ENCODE measurements at regions not wholly inside any gene's neighbourhood (a gene's known extent, or its start where the extent isn't known, plus 50 kb on each side); places are given as distances from the start of the nearest gene placed in this dataset.

DNA sequence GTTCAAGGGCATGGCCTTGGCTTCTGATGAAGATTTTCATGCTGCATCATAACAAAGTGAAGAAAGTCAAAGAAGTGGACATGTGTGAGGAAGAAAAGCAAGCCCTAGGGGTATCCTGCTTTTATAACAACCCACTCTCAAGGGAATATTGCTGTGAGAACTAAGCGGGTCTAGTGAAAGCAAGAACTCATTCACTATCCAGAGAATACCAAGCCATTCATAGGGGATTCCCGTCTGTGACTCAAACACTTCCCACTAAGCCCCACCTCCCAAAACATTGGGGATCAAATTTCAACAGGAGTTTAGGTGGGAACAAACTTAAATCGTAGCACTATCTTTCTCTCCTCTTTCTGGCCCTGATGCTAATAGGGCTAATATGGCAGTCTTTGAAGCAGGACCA, 98.5 kb upstream of the CTTNBP2NL start:
- 0 to 96% (median 71%) methylated on average over 1 to 3 of the region's 3 CpGs; no CpG with 5 or more reads in 1 of the 10 experiments for WGBS, 10 experiments
- peak in 3 of 8 experiments; percentile 31 to 54 (median 32) for ATAC-seq (replicated peaks in 6 of 8)

DNA sequence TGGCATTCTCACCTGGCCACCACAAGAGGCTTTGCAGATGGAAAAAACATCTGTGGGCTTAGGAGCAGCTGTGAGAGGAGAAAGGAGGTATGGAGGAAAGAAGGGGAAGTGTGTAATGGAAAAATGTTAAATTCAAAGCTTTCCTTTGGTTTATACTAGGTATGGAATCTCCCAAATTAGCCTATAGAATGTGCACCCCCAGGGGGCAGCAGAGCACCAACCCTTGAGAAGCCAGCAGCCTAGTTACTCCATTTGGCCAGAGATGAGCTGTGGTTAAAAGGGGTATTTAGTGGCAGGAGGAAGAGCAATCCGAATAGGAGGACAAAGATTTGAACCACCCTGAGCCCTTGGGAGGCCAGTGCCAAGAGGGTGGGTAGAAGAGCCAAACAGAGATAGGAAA, 97.5 kb upstream of the CTTNBP2NL start:
- ATAC-seq (replicated peaks in 6 of 8), result peak in 3 of 8 experiments; percentile 62 to 70 (median 68)
- H3K4me3 ChIP-seq, result no peak overlapping the region
- H3K27ac ChIP-seq, result no peak overlapping the region
- WGBS, 10 experiments, result 0 to 40% (median 0%) methylated on average over 1 of the region's 1 CpG; no CpG with 5 or more reads in 4 of the 10 experiments
- no peaks in the 10 kb centered on the region for H3K4me1 ChIP-seq (replicated peaks in 1 of 2)
- in situ Hi-C loops (cut with MboI; ENCODE audit: low pct_unique_long_range_greater_than_20kb in 2 of 9, low sequenced_read_pairs in 9 of 9, unreplicated experiment in 9 of 9), result no loop called here

More for the DNA sequence above, 98.5 kb upstream of the CTTNBP2NL start:
- in situ Hi-C loops (cut with MboI; ENCODE audit: low pct_unique_long_range_greater_than_20kb in 2 of 9, low sequenced_read_pairs in 9 of 9, unreplicated experiment in 9 of 9), result no loop called here
- Histone ChIP-seq H3K4me1 (replicated peaks in 1 of 2) (no peaks in the 10 kb centered on the region), H3K4me3 (no peak overlapping the region), H3K27ac (no peak overlapping the region)

DNA sequence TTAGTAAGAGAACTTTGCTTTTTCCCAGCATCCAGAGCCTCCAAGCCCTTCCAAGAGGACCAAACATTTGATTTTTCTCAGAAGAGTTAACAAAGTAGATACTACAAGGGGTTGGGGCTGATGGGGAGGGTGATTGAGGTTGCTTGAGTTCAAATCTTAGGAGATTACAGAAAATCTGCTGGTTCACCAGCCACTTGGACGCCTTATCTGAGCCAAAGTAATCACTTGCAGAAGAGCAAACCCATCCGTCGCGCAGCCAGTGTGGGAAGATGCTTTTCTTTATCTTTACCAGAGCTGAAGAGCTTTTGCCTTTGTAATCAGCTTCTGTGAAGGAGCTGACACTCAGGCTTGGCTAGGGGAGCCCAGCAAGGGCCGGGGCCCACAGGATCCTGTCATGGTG, 91.9 kb upstream of the CTTNBP2NL start:
- 66 to 98% (median 91%) methylated on average over 2 to 5 of the region's 5 CpGs; no CpG with 5 or more reads in 4 of the 10 experiments for WGBS, 10 experiments
- Histone ChIP-seq H3K27ac (no peak overlapping the region), H3K4me1 (replicated peaks in 1 of 2) (peaks cover 11 to 15% of the 10 kb centered on the region in 2 donors), H3K4me3 (no peak overlapping the region)
- in situ Hi-C loops (cut with MboI; ENCODE audit: low pct_unique_long_range_greater_than_20kb in 2 of 9, low sequenced_read_pairs in 9 of 9, unreplicated experiment in 9 of 9), result no loop called here
- ATAC-seq (replicated peaks in 6 of 8), result no peak

DNA sequence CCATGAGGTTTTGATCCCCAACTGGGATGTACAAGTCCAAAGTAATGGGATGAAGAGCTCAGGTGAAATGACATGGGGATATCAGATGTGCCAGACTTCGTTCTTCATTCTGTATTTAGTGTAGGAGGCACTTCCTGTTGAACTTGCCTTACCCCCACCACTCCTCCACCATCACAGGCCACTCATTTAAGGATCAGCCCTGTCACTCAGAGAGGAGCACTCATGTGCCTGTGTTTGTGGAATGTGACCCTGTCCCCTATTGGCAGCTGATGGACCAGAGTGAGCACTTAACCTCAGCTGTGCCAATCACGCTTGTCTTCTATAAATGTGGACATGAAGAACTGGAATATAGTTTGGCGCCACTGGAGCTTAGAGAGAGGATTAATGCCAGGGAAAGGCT, 91.4 kb upstream of the CTTNBP2NL start:
- in situ Hi-C loops (cut with MboI; ENCODE audit: low pct_unique_long_range_greater_than_20kb in 2 of 9, low sequenced_read_pairs in 9 of 9, unreplicated experiment in 9 of 9), result no loop called here
- Histone ChIP-seq H3K4me1 (replicated peaks in 1 of 2) (peaks cover 11 to 15% of the 10 kb centered on the region in 2 donors), H3K4me3 (no peak overlapping the region), H3K27ac (no peak overlapping the region)
- ATAC-seq (replicated peaks in 6 of 8), result no peak
- 0 to 100% (median 61%) methylated on average over 1 to 3 of the region's 3 CpGs; no CpG with 5 or more reads in 3 of the 10 experiments for WGBS, 10 experiments

GRCh38 chr1:112307930-112308591, 88.0 kb upstream of the CTTNBP2NL start:
- in situ Hi-C loops (cut with MboI; ENCODE audit: low pct_unique_long_range_greater_than_20kb in 2 of 9, low sequenced_read_pairs in 9 of 9, unreplicated experiment in 9 of 9), result no loop called here
- H3K4me3 ChIP-seq, result no peak overlapping the region
- ATAC-seq (replicated peaks in 6 of 8), result peak in 4 of 8 experiments; percentile 75 to 93 (median 85)
- H3K27ac ChIP-seq, result no peak overlapping the region
- 0 to 100% (median 90%) methylated on average over 1 to 3 of the region's 3 CpGs; no CpG with 5 or more reads in 4 of the 10 experiments for WGBS, 10 experiments
- H3K4me1 ChIP-seq (replicated peaks in 1 of 2), result peaks cover 11 to 21% of the 10 kb centered on the region in 2 donors

DNA sequence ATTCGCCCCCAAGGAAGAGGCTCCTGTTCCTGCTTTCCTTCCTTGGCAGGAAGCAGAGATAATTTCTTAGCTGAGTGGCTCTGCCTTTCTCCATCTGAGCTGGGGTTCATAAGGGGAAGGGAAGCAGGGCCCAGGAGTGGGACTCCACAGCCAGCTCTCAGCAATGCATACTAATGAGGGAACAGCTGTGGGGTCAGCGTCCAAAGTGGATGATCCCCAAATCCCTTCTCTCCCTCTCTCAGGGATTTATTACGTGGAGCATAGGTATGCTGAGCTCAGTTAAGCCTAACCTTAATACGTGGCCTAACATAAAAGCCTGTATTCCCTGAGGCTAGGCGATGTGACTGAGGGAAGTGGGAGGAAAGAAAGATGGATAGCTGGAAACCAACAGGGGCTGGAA, 87.3 kb upstream of the CTTNBP2NL start:
- in situ Hi-C loops (cut with MboI; ENCODE audit: low pct_unique_long_range_greater_than_20kb in 2 of 9, low sequenced_read_pairs in 9 of 9, unreplicated experiment in 9 of 9), result no loop called here
- 0 to 83% (median 70%) methylated on average over 1 to 5 of the region's 5 CpGs; no CpG with 5 or more reads in 2 of the 10 experiments for WGBS, 10 experiments
- Histone ChIP-seq H3K27ac (no peak overlapping the region), H3K4me3 (no peak overlapping the region), H3K4me1 (replicated peaks in 1 of 2) (peaks cover 11 to 21% of the 10 kb centered on the region in 2 donors)
- peak in 2 of 8 experiments; percentile 7 to 13 for ATAC-seq (replicated peaks in 6 of 8)

GRCh38 chr1:112309499-112309898, 86.5 kb upstream of the CTTNBP2NL start:
- in situ Hi-C loops (cut with MboI; ENCODE audit: low pct_unique_long_range_greater_than_20kb in 2 of 9, low sequenced_read_pairs in 9 of 9, unreplicated experiment in 9 of 9), result no loop called here
- Histone ChIP-seq H3K4me1 (replicated peaks in 1 of 2) (peaks cover 11 to 21% of the 10 kb centered on the region in 2 donors), H3K4me3 (no peak overlapping the region), H3K27ac (no peak overlapping the region)
- WGBS, 10 experiments, result 13 to 100% (median 71%) methylated on average over 1 to 5 of the region's 5 CpGs; no CpG with 5 or more reads in 2 of the 10 experiments
- no peak for ATAC-seq (replicated peaks in 6 of 8)

DNA sequence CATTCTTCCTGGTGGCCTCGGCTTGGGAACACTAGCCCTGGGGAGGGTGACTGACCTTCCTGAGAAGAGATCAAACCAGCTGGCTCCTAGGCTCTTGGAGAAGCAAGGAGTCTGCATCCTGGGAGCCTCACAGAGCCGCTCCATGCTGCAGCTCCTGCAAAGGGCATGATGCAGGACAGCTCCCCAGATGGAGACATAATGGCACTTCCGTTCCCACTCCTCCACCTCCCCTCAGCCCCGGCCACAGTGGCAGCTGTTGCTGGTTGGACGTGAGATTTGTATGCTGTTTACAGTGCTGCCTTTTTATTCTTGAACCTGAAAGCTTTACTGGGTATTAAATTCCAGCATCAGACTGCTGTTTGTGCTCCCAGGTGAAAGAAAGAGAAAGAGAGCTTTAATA, 83.7 kb upstream of the CTTNBP2NL start:
- H3K4me3 ChIP-seq, result no peak overlapping the region
- in situ Hi-C loops (cut with MboI; ENCODE audit: low pct_unique_long_range_greater_than_20kb in 2 of 9, low sequenced_read_pairs in 9 of 9, unreplicated experiment in 9 of 9), result no loop called here
- H3K4me1 ChIP-seq (replicated peaks in 1 of 2), result peaks cover 31 to 38% of the 10 kb centered on the region in 2 donors
- 71 to 88% (median 83%) methylated on average over 1 to 5 of the region's 5 CpGs; no CpG with 5 or more reads in 5 of the 10 experiments for WGBS, 10 experiments
- no peak for ATAC-seq (replicated peaks in 6 of 8)
- no peak overlapping the region for H3K27ac ChIP-seq

- in situ Hi-C loops (cut with MboI; ENCODE audit: low pct_unique_long_range_greater_than_20kb in 2 of 9, low sequenced_read_pairs in 9 of 9, unreplicated experiment in 9 of 9), result no loop called here
- ATAC-seq (replicated peaks in 6 of 8), result no peak
- 49 to 100% (median 82%) methylated on average over 1 to 5 of the region's 5 CpGs; no CpG with 5 or more reads in 3 of the 10 experiments for WGBS, 10 experiments
- peaks cover 34 to 40% of the 10 kb centered on the region in 2 donors for H3K4me1 ChIP-seq (replicated peaks in 1 of 2)
- H3K27ac ChIP-seq, result no peak overlapping the region
- H3K4me3 ChIP-seq, result no peak overlapping the region
Measured at GRCh38 chr1:112312879-112313278, 83.1 kb upstream of the CTTNBP2NL start.

DNA sequence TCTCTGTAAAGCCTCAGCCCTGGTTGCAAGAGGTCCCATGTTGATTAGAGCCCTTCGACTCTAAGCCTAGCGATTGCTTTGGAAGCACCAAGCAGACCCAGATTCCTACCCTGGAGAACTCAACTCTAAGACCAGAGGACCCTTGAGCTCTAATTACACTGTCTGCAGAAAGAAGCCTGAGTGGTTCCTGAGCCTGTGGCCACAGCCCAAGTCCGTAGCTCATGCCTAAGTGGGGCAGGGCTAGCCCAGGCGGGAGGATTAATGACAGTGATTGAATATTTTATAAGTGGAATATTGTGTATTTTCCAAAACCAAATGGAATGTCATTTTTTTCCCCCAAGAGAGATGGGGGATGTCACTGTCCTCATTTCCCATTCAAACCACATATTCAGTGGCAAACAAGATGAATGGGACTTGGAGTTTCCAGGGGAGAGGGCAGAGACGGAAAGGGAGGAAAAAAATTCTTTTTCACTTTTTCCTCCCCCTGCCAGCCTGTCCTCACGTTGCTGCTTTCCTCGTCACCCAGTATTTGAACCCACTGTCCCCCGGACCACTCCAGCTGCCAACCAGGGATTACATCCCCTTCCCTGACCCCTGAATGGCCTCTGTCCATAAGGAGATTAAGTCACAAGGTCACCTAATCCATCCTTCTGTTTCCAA, 79.6 kb upstream of the CTTNBP2NL start:
- Histone ChIP-seq H3K4me3 (no peak overlapping the region), H3K27ac (peak overlapping the region; percentile 6 to 26), H3K4me1 (replicated peaks in 1 of 2) (peaks cover 35 to 39% of the 10 kb centered on the region in 2 donors)
- peak in 5 of 8 experiments; percentile 39 to 65 (median 61) for ATAC-seq (replicated peaks in 6 of 8)
- in situ Hi-C loops (cut with MboI; ENCODE audit: low pct_unique_long_range_greater_than_20kb in 2 of 9, low sequenced_read_pairs in 9 of 9, unreplicated experiment in 9 of 9), result no loop called here
- 11 to 90% (median 50%) methylated on average over 2 to 7 of the region's 8 CpGs for WGBS, 10 experiments

DNA sequence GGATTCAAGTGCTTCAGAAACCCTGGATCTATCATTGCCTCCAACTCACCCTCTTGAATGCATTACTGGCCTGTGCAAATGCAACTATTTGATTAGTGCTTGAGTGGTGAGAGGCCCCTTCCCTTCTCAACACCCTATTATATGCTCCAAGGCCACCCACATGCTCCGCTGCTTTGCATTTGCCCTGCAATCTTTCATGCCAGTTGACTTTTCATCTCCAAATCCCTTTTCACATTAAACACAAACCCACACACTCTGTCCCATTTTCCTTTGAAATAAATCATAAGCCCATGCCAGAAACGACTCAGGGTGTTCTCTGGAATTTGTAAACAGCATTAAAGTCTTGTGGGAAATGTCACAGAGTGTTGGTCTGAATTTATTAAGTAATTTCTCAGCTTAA, 78.9 kb upstream of the CTTNBP2NL start:
- no peak overlapping the region for H3K4me3 ChIP-seq
- 0 to 29% (median 0%) methylated on average over 1 to 2 of the region's 2 CpGs for WGBS, 10 experiments
- in situ Hi-C loops (cut with MboI; ENCODE audit: low pct_unique_long_range_greater_than_20kb in 2 of 9, low sequenced_read_pairs in 9 of 9, unreplicated experiment in 9 of 9), result no loop called here
- ATAC-seq (replicated peaks in 6 of 8), result peak in 5 of 8 experiments; percentile 90 to 94 (median 92)
- peaks cover 35 to 39% of the 10 kb centered on the region in 2 donors for H3K4me1 ChIP-seq (replicated peaks in 1 of 2)
- peak overlapping the region in 1 of 2 donors; percentile 26 for H3K27ac ChIP-seq

DNA sequence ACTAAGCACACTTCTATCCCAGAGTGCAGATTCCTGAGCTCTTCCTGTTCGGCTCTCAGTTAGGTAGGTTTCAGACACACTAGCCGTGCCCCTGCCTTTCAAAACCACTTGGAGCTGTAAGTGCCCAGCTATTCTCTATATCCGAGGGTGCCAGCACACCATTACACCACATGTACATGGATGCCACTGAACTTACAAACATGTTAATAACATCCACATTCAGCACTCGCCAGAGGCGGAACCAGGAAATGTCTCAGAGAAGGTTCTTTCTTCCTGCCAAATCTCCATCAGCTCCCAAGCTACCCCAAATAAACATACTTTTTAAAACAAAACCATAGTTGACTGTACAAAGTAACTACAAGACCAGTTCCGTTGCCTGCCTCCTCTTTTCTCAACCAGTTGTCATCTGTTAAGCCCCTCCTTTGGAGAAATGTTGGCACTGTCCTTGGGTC, 78.4 kb upstream of the CTTNBP2NL start:
- ATAC-seq (replicated peaks in 6 of 8), result peak in 5 of 8 experiments; percentile 35 to 59 (median 44)
- H3K27ac ChIP-seq, result no peak overlapping the region
- in situ Hi-C loops (cut with MboI; ENCODE audit: low pct_unique_long_range_greater_than_20kb in 2 of 9, low sequenced_read_pairs in 9 of 9, unreplicated experiment in 9 of 9), result no loop called here
- WGBS, 10 experiments, result 6 to 78% (median 59%) methylated on average over 2 to 6 of the region's 6 CpGs; no CpG with 5 or more reads in 2 of the 10 experiments
- H3K4me1 ChIP-seq (replicated peaks in 1 of 2), result peaks cover 35% of the 10 kb centered on the region in 2 donors
- no peak overlapping the region for H3K4me3 ChIP-seq

- ATAC-seq (replicated peaks in 6 of 8), result no peak
- Histone ChIP-seq H3K4me3 (no peak overlapping the region), H3K27ac (no peak overlapping the region), H3K4me1 (replicated peaks in 1 of 2) (peaks cover 34 to 35% of the 10 kb centered on the region in 2 donors)
- in situ Hi-C loops (cut with MboI; ENCODE audit: low pct_unique_long_range_greater_than_20kb in 2 of 9, low sequenced_read_pairs in 9 of 9, unreplicated experiment in 9 of 9), result no loop called here
- 60 to 100% (median 100%) methylated on average over 1 to 2 of the region's 2 CpGs; no CpG with 5 or more reads in 4 of the 10 experiments for WGBS, 10 experiments
Measured at GRCh38 chr1:112318263-112318662, 77.8 kb upstream of the CTTNBP2NL start.
